ENCODE measurements at regions not wholly inside any gene's neighbourhood (a gene's known extent, or its start where the extent isn't known, plus 50 kb on each side); places are given as distances from the start of the nearest gene placed in this dataset.
"Not testable (repeated sequence)": the region's sequence is repeated elsewhere in the genome, so short reads cannot be mapped to it uniquely, and the experiment has no call there.

DNA sequence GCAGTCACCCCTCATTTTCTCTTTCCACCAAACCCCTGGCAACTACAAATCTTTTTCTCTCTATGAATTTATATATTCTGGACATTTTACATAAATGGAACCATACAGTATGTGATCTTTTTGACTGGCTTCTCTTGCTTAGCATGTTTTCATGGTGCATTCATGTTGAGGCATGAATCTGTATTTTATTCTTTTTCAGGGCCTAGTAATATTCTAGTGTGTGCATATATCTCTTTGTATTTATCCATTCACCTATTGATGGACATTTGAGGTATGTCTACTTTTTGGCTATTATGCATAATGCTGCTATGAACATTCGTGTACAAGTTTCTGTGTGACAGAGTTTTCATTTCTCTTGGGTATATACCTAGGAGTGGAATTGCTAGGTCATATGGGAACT lies 78.2 kb downstream of the HACD1 start:
- DNase-seq (ENCODE audit: low spot score) = no peak

DNA sequence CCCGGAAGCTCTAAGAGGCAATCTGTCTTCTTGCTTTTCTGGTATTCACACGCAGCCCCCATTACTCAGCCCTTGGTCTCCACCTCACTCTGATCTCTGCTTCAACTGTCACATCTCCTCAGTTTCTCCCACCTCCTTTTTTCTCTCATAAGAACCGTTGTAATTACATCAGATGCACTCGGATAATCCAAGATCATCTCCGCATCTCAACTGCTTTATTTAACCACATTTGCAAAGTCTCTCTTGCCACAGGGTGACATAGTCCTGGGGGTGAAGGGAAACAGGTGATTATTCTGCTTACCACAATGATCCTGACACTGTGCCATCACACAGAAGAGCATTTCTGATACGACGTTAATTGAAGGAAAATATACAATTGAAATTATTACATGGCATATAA lies 79.9 kb downstream of the HACD1 start:
- no peak for DNase-seq (ENCODE audit: low spot score)

DNA sequence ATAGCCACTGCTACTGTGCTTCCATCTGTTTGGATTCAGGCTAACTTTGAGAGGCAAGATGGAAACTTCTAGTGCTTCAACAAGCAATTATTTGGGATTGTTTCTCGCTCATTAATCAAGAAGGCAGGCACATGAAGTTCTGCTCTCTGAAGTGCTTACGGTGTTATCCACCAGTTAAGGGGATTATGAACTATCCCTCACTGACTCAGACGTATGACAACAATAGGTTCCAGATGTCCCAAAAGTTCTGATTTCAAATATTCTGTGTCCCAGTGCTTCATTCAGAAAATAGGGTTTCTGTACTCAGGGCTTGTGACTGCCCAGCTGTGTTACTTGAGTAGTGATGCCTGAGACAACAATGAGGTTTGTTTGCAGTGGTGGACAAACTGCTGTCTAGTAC lies 81.0 kb downstream of the HACD1 start:
- no peak for DNase-seq (ENCODE audit: low spot score)

DNA sequence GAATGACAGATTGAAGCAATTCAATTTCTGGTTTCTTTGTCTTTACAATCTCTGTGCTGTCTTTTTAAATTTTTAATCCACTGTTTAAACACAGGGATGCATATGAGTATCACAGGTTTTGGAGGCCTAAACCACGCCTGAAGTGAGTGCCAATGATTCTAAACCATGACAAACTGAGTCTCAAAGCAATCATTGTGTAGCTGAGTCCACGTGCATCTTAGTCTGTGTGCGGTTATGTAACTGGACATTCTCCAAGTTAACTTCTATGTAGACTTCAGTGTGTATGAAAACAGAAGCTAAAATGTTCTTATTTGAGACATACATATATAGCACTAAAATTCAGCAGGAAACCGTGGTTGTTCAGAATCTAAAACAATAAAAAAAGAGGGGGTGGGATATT lies 79.3 kb upstream of the ST8SIA6 start:
- DNase-seq (ENCODE audit: low spot score) = no peak

DNA sequence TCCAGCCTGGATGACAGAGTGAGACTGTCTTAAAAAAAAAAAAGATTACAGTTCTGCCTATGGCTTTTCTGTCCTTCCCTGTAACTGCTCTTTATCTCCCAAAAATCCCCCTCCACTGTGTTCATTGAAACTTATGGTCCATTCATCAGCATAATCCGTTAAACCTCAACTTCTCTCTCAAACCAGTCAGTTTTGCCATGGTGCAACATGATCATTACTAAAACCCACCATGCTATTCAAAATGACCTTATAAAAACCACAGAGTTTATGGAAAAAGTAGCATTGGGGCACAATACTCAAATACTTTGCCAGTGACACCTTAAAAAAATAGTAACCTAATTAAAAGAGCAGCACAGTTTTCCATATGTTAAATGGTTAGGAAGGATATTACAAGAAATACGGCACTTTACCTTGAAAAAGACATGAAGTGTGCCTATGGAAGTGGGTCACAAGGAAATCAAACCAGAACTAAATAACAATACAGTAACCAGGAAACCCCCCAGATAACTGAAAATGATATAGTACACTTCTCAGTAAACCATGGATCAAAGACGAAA lies 74.0 kb upstream of the ST8SIA6 start:
- no peak for DNase-seq (ENCODE audit: low spot score)

DNA sequence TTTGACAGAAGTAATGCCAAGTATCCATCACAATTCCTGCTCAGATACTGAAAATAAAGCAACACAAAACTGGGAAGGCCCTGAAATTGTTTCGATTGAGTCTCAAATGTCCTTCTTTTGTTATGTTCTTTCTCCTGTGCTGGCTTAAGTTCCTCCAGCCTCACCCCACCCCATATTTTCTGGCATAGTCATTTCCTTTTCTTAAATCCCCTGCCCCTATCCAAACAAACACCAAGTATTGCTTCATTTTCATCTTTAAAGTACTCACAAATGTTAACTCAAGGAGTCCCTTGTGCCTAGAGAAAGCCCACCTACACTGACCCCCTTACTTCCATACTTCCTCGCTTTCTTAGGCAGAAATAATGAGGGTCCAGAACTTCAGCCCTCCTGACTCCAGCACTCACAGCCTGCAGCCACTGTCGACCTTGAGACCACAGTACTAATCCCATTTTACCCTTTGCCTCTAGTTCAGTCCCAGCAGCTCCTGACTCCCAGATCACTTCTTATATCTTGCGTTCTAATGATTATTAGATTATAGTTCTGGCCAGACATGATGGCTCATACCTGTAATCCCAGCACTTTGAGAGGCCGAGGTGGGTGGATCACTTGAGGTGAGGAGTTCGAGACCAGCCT lies 73.2 kb upstream of the ST8SIA6 start:
- no peak for DNase-seq (ENCODE audit: low spot score)

DNA sequence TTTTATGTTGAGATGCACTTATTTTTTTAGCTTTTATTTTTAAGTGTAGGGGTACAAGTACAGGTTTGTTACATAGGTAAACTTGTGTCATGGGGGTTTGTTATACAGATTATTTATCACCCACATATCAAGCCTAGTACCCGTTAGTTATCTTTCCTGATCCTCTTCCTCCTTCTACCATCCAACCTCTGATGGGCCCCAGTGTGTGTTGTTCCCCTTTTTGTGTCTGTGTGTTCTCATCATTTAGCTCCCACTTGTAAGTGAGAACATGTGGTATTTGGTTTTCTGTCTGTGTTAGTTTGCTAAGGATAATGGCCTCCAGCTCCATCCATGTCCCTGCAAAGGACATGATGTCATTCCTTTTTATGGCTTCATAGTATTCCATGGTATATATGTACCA lies 72.2 kb upstream of the ST8SIA6 start:
- not testable (repeated sequence) for DNase-seq (ENCODE audit: low spot score)

DNA sequence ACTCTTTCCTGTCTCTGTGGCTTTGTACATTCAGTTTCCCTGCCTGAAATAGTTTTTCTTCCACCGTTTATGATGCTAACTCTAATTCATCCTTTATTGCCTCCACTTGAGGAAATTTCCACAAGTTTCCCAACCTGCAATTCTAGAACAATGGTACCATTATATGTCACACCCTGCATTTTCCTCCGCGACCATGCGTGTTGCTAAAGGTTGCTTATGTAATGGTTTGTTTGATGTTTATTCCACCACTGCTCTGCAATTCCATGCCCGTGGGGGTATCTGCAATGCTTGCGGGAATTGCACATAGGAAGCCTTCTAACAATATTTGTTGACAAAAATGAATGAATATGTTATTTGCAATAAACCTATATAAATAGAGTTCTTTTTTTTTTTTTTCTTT lies 69.5 kb upstream of the ST8SIA6 start:
- no peak for DNase-seq (ENCODE audit: low spot score)

DNA sequence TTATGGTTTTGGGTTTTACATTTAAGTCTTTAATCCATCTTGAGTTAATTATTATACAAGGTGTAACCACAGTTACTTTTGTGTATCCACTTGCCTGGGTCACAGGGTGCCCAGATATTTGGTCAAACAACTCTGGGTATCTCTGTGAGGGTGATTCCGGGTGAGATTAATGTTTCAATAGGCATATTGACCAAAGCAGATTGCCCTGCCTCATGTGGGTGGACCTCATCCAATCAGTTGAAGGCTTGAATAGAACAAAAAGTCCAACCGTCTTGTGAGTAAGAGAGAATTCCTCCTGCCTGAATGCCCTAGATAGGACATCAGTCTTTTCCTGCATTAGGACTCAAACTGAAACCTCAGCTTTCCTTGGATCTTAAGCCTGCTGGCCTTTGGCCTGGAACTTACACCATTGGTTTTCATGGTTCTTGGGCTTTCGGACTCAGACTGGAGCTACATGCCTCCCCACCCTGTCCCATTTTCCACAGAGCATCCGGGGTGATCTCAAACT lies 68.9 kb upstream of the ST8SIA6 start:
- DNase-seq (ENCODE audit: low spot score) = no peak

DNA sequence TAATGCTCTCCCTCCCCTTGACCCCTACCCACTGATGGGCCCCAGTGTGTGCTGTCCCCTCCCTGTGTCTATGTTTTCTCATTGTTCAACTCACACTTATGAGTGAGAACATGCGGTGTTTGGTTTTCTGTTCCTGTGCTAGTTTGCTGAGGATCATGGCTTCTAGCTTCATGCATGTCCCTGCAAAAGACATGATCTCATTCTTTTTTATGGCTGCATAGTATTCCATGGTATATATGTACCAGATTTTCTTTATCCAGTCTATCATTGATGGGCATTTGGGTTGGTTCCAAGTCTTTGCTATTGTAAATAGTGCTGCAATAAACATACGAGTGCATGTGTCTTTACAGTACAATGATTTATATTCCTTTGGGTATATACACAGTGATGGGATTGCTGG lies 67.9 kb upstream of the ST8SIA6 start:
- not testable (repeated sequence) for DNase-seq (ENCODE audit: low spot score)

DNA sequence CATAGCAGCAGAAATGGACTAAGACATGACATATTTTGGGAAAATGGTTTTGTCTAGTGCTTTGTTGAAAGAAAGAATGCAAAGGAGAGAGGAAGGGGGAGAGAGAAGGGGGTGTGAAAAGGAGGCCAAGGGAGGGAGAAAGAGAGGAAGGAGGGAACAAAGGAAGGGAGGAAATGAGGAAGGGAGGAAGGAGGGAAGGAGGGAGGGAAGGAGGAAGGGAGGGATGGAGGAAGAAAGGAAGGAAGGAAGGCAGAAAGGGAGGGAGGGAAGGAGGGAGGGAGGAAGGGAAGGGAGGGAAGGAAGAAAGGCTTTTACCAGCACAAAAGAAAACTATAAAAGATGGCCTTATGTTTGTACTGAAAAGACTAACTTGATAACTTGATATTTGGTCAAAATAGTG lies 65.1 kb upstream of the ST8SIA6 start:
- no peak for DNase-seq (ENCODE audit: low spot score)

DNA sequence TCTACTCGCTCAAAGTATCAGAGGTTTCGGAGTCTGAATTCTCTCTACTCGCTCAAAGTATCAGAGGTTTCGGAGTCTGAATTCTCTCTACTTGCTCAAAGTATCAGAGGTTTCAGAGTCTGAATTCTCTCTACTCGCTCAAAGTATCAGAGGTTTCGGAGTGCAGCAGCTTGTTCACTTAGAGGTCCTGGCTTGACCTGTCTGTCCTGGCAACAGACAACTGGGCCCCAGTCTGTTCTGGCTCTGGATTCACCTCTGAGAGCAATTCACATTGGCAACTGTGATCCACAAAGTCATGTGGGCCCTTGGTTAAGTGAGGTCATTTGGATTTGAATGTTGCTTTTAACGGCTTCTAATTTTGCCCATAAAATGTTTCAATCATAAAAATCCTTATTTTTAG lies 63.9 kb upstream of the ST8SIA6 start:
- no peak for DNase-seq (ENCODE audit: low spot score)

DNA sequence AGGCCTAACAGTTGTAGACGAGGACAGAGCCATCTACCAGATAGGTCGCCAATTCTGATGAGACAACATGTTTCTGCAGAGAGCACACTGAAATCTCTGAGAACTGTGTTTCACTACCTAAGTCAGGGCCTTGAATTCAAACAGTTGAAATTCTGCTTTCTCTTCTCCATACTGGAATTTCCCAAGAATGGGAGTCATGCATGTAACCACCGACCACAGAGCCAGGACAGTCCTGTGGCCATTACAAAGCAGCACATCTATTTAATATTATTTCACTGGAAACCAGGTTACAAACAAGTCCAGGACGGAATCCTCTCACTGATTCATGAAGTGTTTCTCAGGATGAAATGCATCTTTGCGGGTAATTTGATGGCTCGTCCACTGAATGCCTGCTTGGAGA lies 62.0 kb upstream of the ST8SIA6 start:
- no peak for DNase-seq (ENCODE audit: low spot score)

DNA sequence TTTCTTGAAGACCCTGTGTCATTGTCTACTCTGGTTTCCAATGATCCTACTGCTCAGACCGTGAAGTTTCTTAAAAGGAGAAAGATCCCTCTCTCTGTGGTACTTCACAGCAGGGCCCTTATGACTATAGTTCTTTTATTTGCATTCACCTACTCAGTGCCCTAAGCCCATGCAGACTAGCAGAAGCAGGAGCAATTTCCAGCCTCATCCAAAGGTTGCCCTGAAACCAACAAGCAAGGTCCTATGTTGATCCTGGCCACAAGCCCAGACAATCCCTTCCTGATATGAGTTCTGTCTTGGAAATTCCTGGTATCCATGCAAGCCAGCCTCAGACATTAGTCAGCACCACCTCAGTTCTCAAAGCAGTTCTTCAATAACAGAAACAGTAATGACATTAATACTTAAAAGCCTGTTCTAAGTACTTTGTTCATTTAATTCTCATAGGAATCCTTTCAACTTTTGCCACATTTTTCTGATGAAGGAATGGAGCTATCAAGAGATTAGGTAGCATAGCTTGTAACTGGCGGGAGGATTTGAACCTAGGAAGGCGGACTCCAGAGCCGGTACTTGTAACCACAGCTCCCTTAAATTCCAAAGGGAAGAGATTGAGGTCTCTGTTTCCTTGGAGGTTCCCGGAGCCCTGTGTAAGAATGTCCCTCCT lies 58.1 kb upstream of the ST8SIA6 start:
- no peak for DNase-seq (ENCODE audit: low spot score)

DNA sequence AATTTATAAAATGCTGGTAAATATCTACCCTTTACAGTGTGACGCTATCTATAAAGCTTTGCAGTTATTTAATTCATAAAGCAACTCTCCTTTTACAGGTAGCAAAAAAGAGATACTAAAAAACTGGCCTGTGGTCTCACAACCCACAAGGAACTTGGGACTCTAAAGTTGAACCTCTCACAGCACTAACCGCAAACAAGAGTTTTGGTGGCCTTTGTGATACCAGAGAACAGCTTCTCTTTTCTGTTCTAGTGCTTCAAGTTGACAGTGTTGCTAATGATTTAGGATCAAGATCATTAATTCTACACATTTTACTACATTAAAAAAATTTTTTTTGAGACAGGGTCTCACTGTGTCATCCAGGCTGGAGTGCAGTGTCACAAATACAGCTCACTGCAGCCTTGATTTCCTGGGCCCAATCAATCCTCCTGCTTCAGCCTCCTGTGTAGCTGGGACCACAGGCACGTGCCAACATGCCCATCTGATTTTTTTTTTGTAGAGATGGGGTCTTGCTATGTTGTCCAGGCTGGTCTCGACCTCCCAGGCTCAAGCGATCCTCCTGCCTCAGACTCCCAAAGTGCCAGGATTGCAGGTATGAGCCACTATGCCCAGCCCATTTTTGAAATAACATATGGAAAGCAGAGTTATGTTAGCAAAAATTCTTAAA lies 56.0 kb upstream of the ST8SIA6 start:
- DNase-seq (ENCODE audit: low spot score) = no peak

DNA sequence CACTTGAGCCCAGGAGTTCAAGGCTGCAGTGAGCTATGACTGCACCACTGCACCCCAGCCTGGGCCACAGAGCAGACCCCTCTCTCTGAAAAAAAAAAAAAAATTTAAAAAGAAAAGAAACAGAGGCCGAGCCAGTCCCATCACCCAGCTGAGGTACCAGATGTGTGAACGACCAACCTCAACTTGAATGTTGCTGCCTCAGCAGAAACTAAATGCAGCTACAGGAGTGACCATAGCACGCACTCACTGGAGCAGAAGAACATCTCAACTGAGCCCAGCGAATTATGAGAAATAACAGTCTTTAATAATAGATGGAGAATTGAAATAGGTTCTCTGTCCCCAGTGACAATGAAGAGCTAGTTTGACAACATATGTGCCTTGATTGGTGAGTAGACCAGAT lies 53.1 kb upstream of the ST8SIA6 start:
- no peak for DNase-seq (ENCODE audit: low spot score)

DNA sequence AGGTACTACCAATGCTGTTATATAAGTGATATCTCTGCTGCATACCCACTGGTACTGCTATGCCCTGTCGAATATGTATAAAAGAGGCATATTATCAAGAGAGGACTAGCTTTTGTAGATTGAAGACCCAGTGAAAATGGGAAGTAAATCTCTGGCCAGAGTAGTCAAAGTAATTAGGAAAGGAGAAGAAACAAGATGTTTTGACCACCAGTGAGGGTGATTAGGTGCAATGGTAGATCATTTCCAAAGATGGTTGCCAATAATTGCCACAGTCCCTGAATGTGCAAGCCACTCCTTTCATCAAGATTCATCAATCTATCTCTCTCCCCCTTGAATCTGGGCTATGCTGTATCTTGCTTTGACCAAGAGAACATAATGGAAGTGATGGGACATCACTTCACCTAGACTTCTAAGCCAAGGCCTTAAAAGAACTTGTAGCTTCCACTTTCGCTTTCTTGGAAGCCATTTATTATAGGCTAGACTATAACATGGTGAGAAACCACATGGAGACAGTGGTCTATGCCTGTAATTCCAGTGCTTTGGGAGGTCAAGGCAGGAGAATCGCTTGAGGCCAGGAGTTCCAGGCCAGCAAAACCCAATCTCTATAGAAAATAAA lies 52.6 kb upstream of the ST8SIA6 start:
- DNase-seq (ENCODE audit: low spot score) = peak; percentile 49

DNA sequence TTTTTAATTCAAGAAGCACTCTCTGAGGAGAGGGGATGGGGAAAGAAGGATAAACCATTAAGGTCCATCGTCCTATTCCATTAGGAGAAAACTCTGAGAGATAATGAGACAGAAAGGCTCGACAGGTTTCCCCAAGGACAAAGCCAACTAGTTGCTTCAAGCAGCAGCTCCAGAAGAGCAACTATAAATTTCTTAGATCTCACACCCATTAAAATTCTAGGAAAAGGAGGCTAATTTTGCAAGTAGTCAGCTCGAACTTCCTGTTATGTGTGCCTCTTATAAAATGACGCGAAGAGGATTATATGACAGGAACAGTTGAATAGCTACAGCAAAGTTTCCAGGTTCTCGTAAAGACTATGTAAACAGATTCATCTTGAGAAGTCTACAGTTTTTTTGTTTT lies 52.0 kb upstream of the ST8SIA6 start:
- peak; percentile 63 for DNase-seq (ENCODE audit: low spot score)

DNA sequence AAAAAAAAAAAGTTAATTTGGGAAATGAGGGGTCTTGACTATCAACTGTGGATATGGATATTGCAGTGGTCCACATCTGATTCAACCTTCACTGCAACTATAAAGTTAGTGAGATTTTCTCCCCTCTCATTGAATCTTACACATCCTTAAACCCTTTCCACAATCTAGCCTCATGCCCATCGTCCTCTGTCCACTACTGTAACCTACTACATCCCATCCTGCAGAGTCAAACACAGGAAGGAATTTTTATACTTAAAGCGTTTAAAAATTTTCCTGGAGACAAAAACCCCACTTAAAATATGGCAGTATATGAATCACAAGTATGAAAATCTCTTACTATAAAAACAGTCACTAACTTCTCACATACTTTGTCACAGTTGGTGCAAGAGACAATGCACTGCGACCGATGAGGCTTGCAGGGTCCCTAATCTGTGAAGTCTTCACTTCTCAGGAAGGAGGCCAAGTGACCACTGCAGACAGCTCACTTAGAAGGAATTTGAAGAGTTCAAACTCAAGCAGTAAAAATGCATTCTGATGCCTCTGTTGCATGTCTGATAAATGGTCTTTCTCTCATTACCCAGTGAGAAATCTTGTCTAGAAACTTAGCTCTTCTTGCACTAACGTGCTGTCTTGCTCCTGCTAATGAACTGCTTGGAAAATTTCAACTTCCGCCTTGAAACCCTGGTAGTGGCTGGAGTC lies 50.3 kb upstream of the ST8SIA6 start:
- DNase-seq (ENCODE audit: low spot score) = no peak

All from hematopoietic multipotent progenitor cell treated with erythropoietin and hydrocortisone succinate and interleukin-3 and kit ligand, for 15 days (in vitro differentiated cells).